ENCODE measurements at regions not wholly inside any gene's neighbourhood (a gene's known extent, or its start where the extent isn't known, plus 50 kb on each side); places are given as distances from the start of the nearest gene placed in this dataset.

GRCh38 chr9:68619636-68620035 lies 79.0 kb upstream of the TMEM252 start:
- H3K4me1 ChIP-seq (ENCODE audit: insufficient read depth, low read length, poor library complexity, severe bottlenecking) = no peaks in the 10 kb centered on the region
- POLR2A ChIA-PET (ENCODE audit: low non-redundant PET) = no interaction called here
- CTCF ChIA-PET = no interaction called here
- intact Hi-C loops (cut with micrococcal nuclease; ENCODE audit: unreplicated experiment) = no loop called here
- TF ChIP-seq EZH2 (IDR thresholded peaks at IDR 0.05; ENCODE audit: borderline replicate concordance, low read depth, low read length, poor library complexity, severe bottlenecking) = no peak
- no peak for TF ChIP-seq CTCF (conservative IDR thresholded peaks at IDR 0.05; ENCODE audit: low read depth, low read length)
- H3K4me3 ChIP-seq (ENCODE audit: low read depth, low read length, poor library complexity, severe bottlenecking) = no peak overlapping the region
- no peaks in the 10 kb centered on the region for H3K27me3 ChIP-seq (replicated peaks; ENCODE audit: insufficient read depth, low read depth, low read length, poor library complexity)
- no TSS peak for BruUV-seq (replicated peaks)
- H3K36me3 ChIP-seq (ENCODE audit: insufficient read depth, low read length, poor library complexity, severe bottlenecking) = no peaks in the 10 kb centered on the region
- no peaks in the 10 kb centered on the region for H3K9me3 ChIP-seq (ENCODE audit: low read depth, low read length, poor library complexity, severe bottlenecking)
- DNase-seq (ENCODE audit: low spot score) = no peak
- no peak overlapping the region for H3K27ac ChIP-seq (ENCODE audit: low read depth, low read length, poor library complexity, severe bottlenecking)

- Histone ChIP-seq H3K9me3 (ENCODE audit: low read depth, low read length, poor library complexity, severe bottlenecking) (no peaks in the 10 kb centered on the region), H3K36me3 (ENCODE audit: insufficient read depth, low read length, poor library complexity, severe bottlenecking) (no peaks in the 10 kb centered on the region), H3K27ac (ENCODE audit: low read depth, low read length, poor library complexity, severe bottlenecking) (no peak overlapping the region), H3K4me3 (ENCODE audit: low read depth, low read length, poor library complexity, severe bottlenecking) (no peak overlapping the region), H3K27me3 (replicated peaks; ENCODE audit: insufficient read depth, low read depth, low read length, poor library complexity) (peaks cover 23% of the 10 kb centered on the region), H3K4me1 (ENCODE audit: insufficient read depth, low read length, poor library complexity, severe bottlenecking) (no peaks in the 10 kb centered on the region)
- CTCF ChIA-PET = no interaction called here
- no peak for DNase-seq (ENCODE audit: low spot score)
- intact Hi-C loops (cut with micrococcal nuclease; ENCODE audit: unreplicated experiment) = loop anchor here (2.0 kb wide), 1 partner anchor 17 kb away; no protein-coding TSS in a partner anchor
- BruUV-seq (replicated peaks) = no TSS peak
- no peak for TF ChIP-seq CTCF (conservative IDR thresholded peaks at IDR 0.05; ENCODE audit: low read depth, low read length)
- no peak for TF ChIP-seq EZH2 (IDR thresholded peaks at IDR 0.05; ENCODE audit: borderline replicate concordance, low read depth, low read length, poor library complexity, severe bottlenecking)
- POLR2A ChIA-PET (ENCODE audit: low non-redundant PET) = no interaction called here
Measured at GRCh38 chr9:68625559-68625958, 79.5 kb upstream of the PIP5K1B start.

GRCh38 chr9:68626526-68626925 lies 78.5 kb upstream of the PIP5K1B start:
- H3K36me3 ChIP-seq (ENCODE audit: insufficient read depth, low read length, poor library complexity, severe bottlenecking) = no peaks in the 10 kb centered on the region
- no TSS peak for BruUV-seq (replicated peaks)
- H3K27ac ChIP-seq (ENCODE audit: low read depth, low read length, poor library complexity, severe bottlenecking) = no peak overlapping the region
- H3K4me3 ChIP-seq (ENCODE audit: low read depth, low read length, poor library complexity, severe bottlenecking) = no peak overlapping the region
- ChIA-PET POLR2A (ENCODE audit: low non-redundant PET) (no interaction called here), CTCF (no interaction called here)
- H3K4me1 ChIP-seq (ENCODE audit: insufficient read depth, low read length, poor library complexity, severe bottlenecking) = no peaks in the 10 kb centered on the region
- peaks cover 23% of the 10 kb centered on the region for H3K27me3 ChIP-seq (replicated peaks; ENCODE audit: insufficient read depth, low read depth, low read length, poor library complexity)
- H3K9me3 ChIP-seq (ENCODE audit: low read depth, low read length, poor library complexity, severe bottlenecking) = no peaks in the 10 kb centered on the region
- intact Hi-C loops (cut with micrococcal nuclease; ENCODE audit: unreplicated experiment) = no loop called here
- DNase-seq (ENCODE audit: low spot score) = no peak
- TF ChIP-seq EZH2 (IDR thresholded peaks at IDR 0.05; ENCODE audit: borderline replicate concordance, low read depth, low read length, poor library complexity, severe bottlenecking) (no peak), CTCF (conservative IDR thresholded peaks at IDR 0.05; ENCODE audit: low read depth, low read length) (no peak)

Measured in A673 (cell line).